ENCODE measurements at regions not wholly inside any gene's neighbourhood (a gene's known extent, or its start where the extent isn't known, plus 50 kb on each side); places are given as distances from the start of the nearest gene placed in this dataset.

GRCh38 chr1:2908561-2908960, 107.1 kb upstream of the TTC34 start:
- H3K4me1 ChIP-seq (replicated peaks in 1 of 2): no peaks in the 10 kb centered on the region
- 74 to 84% (median 81%) methylated on average over 5 to 15 of the region's 15 CpGs for WGBS, 4 donors
- intact Hi-C loops (cut with DNase I): no loop called here
- H3K27me3 ChIP-seq: peaks cover 4% of the 10 kb centered on the region
- TF ChIP-seq POLR2A (IDR thresholded peaks at IDR 0.05): no peak
- TF ChIP-seq, protein P1, sequence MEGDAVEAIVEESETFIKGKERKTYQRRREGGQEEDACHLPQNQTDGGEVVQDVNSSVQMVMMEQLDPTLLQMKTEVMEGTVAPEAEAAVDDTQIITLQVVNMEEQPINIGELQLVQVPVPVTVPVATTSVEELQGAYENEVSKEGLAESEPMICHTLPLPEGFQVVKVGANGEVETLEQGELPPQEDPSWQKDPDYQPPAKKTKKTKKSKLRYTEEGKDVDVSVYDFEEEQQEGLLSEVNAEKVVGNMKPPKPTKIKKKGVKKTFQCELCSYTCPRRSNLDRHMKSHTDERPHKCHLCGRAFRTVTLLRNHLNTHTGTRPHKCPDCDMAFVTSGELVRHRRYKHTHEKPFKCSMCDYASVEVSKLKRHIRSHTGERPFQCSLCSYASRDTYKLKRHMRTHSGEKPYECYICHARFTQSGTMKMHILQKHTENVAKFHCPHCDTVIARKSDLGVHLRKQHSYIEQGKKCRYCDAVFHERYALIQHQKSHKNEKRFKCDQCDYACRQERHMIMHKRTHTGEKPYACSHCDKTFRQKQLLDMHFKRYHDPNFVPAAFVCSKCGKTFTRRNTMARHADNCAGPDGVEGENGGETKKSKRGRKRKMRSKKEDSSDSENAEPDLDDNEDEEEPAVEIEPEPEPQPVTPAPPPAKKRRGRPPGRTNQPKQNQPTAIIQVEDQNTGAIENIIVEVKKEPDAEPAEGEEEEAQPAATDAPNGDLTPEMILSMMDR (IDR thresholded peaks at IDR 0.05): no peak
- no peaks in the 10 kb centered on the region for H3K36me3 ChIP-seq (replicated peaks in 1 of 2)
- H3K9me3 ChIP-seq (replicated peaks in 1 of 3): no peaks in the 10 kb centered on the region
- no peak overlapping the region for H3K27ac ChIP-seq
- no peak for DNase-seq
- H3K4me3 ChIP-seq: no peak overlapping the region

DNA sequence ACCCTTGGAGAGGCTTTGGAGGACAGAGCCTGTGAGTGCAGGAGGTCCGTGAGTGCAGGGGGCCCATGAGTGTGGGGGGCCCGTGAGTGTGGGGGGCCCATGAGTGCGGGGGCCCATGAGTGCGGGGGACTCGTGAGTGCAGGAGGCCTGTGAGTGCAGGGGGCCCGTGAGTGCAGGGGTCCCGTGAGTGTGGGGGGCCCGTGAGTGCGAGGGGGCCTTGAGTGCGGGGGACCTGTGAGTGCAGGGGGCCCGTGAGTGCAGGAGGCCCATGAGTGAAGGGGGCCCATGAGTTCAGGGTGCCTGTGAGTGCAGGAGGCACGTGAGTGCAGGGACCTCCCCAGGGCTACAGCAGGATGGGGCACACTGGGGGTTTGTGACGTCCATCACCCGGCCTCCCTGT, 108.3 kb upstream of the TTC34 start:
- no peaks in the 10 kb centered on the region for H3K4me1 ChIP-seq (replicated peaks in 1 of 2)
- DNase-seq: no peak
- 60 to 92% (median 72%) methylated on average over 2 to 14 of the region's 14 CpGs for WGBS, 4 donors
- TF ChIP-seq, protein P1 (IDR thresholded peaks at IDR 0.05): no peak
- TF ChIP-seq POLR2A (IDR thresholded peaks at IDR 0.05): no peak
- no peaks in the 10 kb centered on the region for H3K36me3 ChIP-seq (replicated peaks in 1 of 2)
- intact Hi-C loops (cut with DNase I): no loop called here
- no peak overlapping the region for H3K27ac ChIP-seq
- no peak overlapping the region for H3K4me3 ChIP-seq
- H3K27me3 ChIP-seq: no peaks in the 10 kb centered on the region
- no peaks in the 10 kb centered on the region for H3K9me3 ChIP-seq (replicated peaks in 1 of 3)

DNA sequence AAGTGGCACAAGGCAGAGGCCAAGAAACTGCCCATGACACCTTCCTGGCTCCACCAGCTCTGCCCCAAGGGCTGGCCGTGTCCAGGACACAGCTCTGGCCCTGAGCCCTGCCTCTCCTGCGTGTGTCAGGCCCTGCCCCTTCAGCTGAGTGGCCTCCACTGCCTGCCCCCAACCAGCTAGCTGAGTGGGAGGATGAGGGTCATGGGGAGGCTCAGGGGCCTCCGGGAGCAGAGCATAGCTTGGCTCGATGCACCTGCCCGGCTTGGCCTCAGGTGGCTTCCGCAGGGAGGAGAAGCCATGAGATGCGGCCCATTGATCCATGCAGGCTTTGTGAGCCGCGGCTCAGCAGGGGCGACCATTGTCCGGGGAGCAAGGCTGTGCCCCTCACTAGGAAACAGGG, 108.7 kb upstream of the TTC34 start:
- no peak for DNase-seq
- TF ChIP-seq, protein P1 (IDR thresholded peaks at IDR 0.05): no peak
- no peak for TF ChIP-seq POLR2A (IDR thresholded peaks at IDR 0.05)
- Histone ChIP-seq H3K9me3 (replicated peaks in 1 of 3) (no peaks in the 10 kb centered on the region), H3K27ac (no peak overlapping the region), H3K4me1 (replicated peaks in 1 of 2) (no peaks in the 10 kb centered on the region), H3K4me3 (no peak overlapping the region), H3K27me3 (no peaks in the 10 kb centered on the region), H3K36me3 (replicated peaks in 1 of 2) (no peaks in the 10 kb centered on the region)
- 81 to 86% (median 84%) methylated on average over 10 to 11 of the region's 11 CpGs; no CpG with 5 or more reads in 1 of the 4 donors for WGBS, 4 donors
- intact Hi-C loops (cut with DNase I): no loop called here

DNA sequence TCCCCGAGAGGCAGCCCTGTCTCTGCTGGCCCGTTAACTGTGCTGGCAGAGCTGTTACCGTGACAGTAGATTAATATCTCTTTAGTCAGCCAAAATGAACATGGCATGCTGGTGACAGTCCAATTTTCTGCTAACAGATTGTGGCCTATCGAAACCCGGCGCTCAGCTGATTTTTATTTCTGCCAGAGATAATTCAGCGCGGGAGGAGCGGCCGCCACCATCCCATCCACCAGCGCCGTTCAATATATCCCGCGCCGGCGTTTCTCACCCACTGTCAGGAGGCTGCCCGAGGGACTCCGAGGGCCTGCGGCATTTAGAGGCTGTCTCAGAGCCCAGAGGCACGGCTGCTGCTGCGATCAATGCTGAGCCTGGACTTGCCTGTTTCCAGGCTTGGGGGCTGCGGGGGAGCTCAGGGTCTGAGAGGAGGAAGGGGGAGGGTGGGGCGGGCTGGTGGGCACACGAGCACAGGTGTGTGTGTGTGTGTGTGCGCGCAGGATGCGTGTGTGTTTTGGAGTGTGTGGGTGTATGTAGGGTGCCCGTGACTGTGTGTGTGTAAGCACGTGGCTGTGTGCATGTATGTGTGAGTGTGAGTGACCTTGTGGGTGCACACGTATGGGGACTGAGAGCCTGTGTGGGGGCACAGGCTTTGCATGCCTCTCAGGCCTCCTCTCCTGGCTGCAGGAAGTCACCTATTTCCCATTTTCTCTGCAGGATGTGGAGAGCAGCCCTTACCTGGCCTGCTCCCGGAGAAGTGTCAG, 109.7 kb upstream of the ACTRT2 start:
- 82 to 90% (median 86%) methylated on average over 25 to 31 of the region's 31 CpGs for WGBS, 4 donors
- no peak overlapping the region for H3K4me3 ChIP-seq
- TF ChIP-seq, protein P1 (IDR thresholded peaks at IDR 0.05): no peak
- no peak for TF ChIP-seq POLR2A (IDR thresholded peaks at IDR 0.05)

More for the DNA sequence above, 109.7 kb upstream of the ACTRT2 start:
- Histone ChIP-seq H3K9me3 (replicated peaks in 1 of 3) (no peaks in the 10 kb centered on the region), H3K36me3 (replicated peaks in 1 of 2) (no peaks in the 10 kb centered on the region), H3K27me3 (no peaks in the 10 kb centered on the region), H3K27ac (no peak overlapping the region), H3K4me1 (replicated peaks in 1 of 2) (no peaks in the 10 kb centered on the region)
- intact Hi-C loops (cut with DNase I): no loop called here
- DNase-seq: peak in 1 of 7 donors; percentile 52

All from adrenal gland (tissue), 9 donors.